WTC11 (cell line): ENCODE measurements at regions not wholly inside any gene's neighbourhood (a gene's known extent, or its start where the extent isn't known, plus 50 kb on each side); places are given as distances from the start of the nearest gene placed in this dataset.

ENCODE experiments used
- ATAC-seq: fragments of 200-7000 bp; cut with Tn5 transposase; 2 replicates; pipeline ENCODE4 v1.10.0; 2021; ENCODE audit warnings: mild to moderate bottlenecking, moderate library complexity
- CTCF ChIA-PET: fragments of 300-600 bp; sonication (Branson Sonifier 250); formaldehyde crosslinking; loops from one replicate; lab custom pipeline; 2021; ENCODE audit warnings: antibody characterized with exemption; lab: Charles Lee
- POLR2A ChIA-PET: fragments of 350-600 bp; sonication (Branson Sonifier 250); formaldehyde crosslinking; loops from one replicate; lab custom pipeline; 2021; ENCODE audit warnings: antibody characterized with exemption; lab: Charles Lee
- DNase-seq: peaks from one replicate; pipeline ENCODE4 v3.0.0; 2021; ENCODE audit warnings: low spot score
- H3K27ac Mint-ChIP-seq: 2 replicates; pipeline ENCODE4 v1.8.0; 2021; ENCODE audit warnings: mixed read lengths
- H3K27me3 Mint-ChIP-seq: 2 replicates; pipeline ENCODE4 v1.8.0; 2021; ENCODE audit warnings: low read depth, mild to moderate bottlenecking, moderate library complexity, mixed read lengths
- H3K36me3 Mint-ChIP-seq: 2 replicates; pipeline ENCODE4 v1.8.0; 2021; ENCODE audit warnings: mixed read lengths
- H3K4me1 Mint-ChIP-seq: 2 replicates; pipeline ENCODE4 v1.8.0; 2022; ENCODE audit warnings: mixed read lengths
- H3K4me3 Mint-ChIP-seq: 2 replicates; pipeline ENCODE4 v1.8.0; 2021; ENCODE audit warnings: mild to moderate bottlenecking, moderate library complexity, mixed read lengths
- H3K9me3 Mint-ChIP-seq: 2 replicates; pipeline ENCODE4 v1.8.0; 2021; ENCODE audit warnings: mixed read lengths
- ATF3 ChIP-seq: sonication (generic); formaldehyde crosslinking; conservative IDR thresholded peaks from 2 replicates; pipeline ENCODE4 v1.8.1; 2022; ENCODE audit warnings: mild to moderate bottlenecking, missing genetic modification reagents
- CBFB ChIP-seq: sonication (generic); formaldehyde crosslinking; IDR thresholded peaks from 2 replicates; pipeline ENCODE4 v1.8.1; 2022; ENCODE audit warnings: mild to moderate bottlenecking, low read depth, missing genetic modification reagents
- FOXP1 ChIP-seq: sonication (generic); formaldehyde crosslinking; IDR thresholded peaks from 2 replicates; pipeline ENCODE4 v1.8.0; 2022; ENCODE audit warnings: missing genetic modification reagents, mild to moderate bottlenecking, moderate library complexity, borderline replicate concordance
- GTF2I ChIP-seq: fragments of 250-450 bp; sonication (Bioruptor Pico); conservative IDR thresholded peaks from 2 replicates; pipeline ENCODE4 v1.4.0; 2021; ENCODE audit warnings: mild to moderate bottlenecking
- IRF2 ChIP-seq: sonication (generic); formaldehyde crosslinking; IDR thresholded peaks from 2 replicates; pipeline ENCODE4 v1.8.0; 2022; ENCODE audit warnings: low read depth, missing genetic modification reagents, borderline replicate concordance
- MXD4 ChIP-seq: fragments of 250-450 bp; sonication (Bioruptor Pico); IDR thresholded peaks from 2 replicates; pipeline ENCODE4 v1.8.0; 2021; ENCODE audit warnings: mild to moderate bottlenecking, moderate library complexity, borderline replicate concordance
- NFATC4 ChIP-seq: fragments of 250-450 bp; sonication (Bioruptor Pico); IDR thresholded peaks from 2 replicates; pipeline ENCODE4 v1.9.0; 2021; ENCODE audit warnings: mild to moderate bottlenecking
- OVOL2 ChIP-seq: fragments of 250-450 bp; sonication (Bioruptor Pico); IDR thresholded peaks from 2 replicates; pipeline ENCODE4 v1.9.0; 2021; ENCODE audit warnings: mild to moderate bottlenecking, borderline replicate concordance
- USF1 ChIP-seq: sonication (generic); formaldehyde crosslinking; IDR thresholded peaks from 2 replicates; pipeline ENCODE4 v1.8.0; 2022; ENCODE audit warnings: mild to moderate bottlenecking, missing genetic modification reagents
- ZNF232 ChIP-seq: sonication (generic); formaldehyde crosslinking; IDR thresholded peaks from 2 replicates; pipeline ENCODE4 v1.8.0; 2022; ENCODE audit warnings: mild to moderate bottlenecking, missing genetic modification reagents
- ZNF423 ChIP-seq: fragments of 250-450 bp; sonication (Bioruptor Pico); IDR thresholded peaks from 2 replicates; pipeline ENCODE4 v2.1.2; 2022; ENCODE audit warnings: mild to moderate bottlenecking, moderate library complexity
- ZNF425 ChIP-seq: fragments of 250-450 bp; sonication (Bioruptor Pico); conservative IDR thresholded peaks from 2 replicates; pipeline ENCODE4 v1.9.0; 2021; ENCODE audit warnings: mild to moderate bottlenecking
- ZNF671 ChIP-seq: fragments of 250-450 bp; sonication (Bioruptor Pico); IDR thresholded peaks from 2 replicates; pipeline ENCODE4 v1.8.0; 2021; ENCODE audit warnings: mild to moderate bottlenecking
- TF ChIP-seq, protein P1 (sequence below): sonication (generic); formaldehyde crosslinking; IDR thresholded peaks from 2 replicates; pipeline ENCODE4 v1.8.1; 2022; ENCODE audit warnings: low read depth, mild to moderate bottlenecking, moderate library complexity, missing genetic modification reagents, borderline replicate concordance
- TF ChIP-seq, protein P2 (sequence below): sonication (generic); formaldehyde crosslinking; IDR thresholded peaks from 2 replicates; pipeline ENCODE4 v1.8.1; 2023; ENCODE audit warnings: mild to moderate bottlenecking, missing genetic modification reagents, moderate library complexity
- TF ChIP-seq, protein P3 (sequence below): sonication (generic); formaldehyde crosslinking; IDR thresholded peaks from 2 replicates; pipeline ENCODE4 v1.8.1; 2023; ENCODE audit warnings: mild to moderate bottlenecking, missing genetic modification reagents, borderline replicate concordance
- TF ChIP-seq, protein P4 (sequence below): sonication (generic); formaldehyde crosslinking; IDR thresholded peaks from 2 replicates; pipeline ENCODE4 v1.8.1; 2023; ENCODE audit warnings: mild to moderate bottlenecking, missing genetic modification reagents

- TF ChIP-seq ZNF671 (no peak), USF1 (CRISPR knock-in tag) (no peak)
Observed at GRCh38 chr9:80787636-80788035, 901.7 kb downstream of the TLE1 start (continued).

DNA sequence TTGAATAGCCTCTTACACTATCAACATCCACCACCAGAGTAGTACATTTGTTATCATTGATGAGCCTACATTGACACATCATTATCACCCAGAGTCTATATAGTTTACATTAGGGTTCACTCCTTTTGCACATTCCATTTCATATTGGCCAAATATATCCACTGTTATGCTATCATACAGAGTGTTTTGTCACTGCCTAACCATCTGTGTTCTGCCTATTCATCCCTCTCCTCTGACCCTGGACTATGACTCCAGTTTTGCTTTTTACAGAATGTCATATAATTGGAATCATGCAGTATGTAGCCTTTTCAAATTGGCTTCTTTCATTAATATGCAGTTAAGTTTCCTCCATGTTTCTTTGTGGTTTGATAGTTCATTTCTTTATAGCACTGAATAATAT, 904.7 kb downstream of the TLE1 start:
- POLR2A ChIA-PET, result no interaction called here
- CTCF ChIA-PET, result no interaction called here

DNA sequence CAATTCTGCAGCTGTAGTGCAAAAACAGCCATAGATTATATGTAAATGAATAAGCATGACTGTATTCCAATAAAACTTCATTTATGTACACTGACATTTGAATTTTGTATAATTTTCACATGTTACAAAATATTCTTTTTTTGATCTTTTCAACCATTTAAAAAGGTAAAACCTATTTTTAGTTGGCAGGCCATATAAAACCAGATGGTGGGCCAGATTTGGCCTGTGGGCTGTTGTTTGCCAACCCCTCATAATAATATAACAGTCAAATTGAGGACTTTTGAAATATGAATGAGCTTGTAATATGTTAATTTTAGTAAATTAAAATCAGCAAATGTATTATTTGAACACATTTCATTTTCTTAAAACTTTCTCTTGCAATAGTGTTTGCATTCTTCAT, 913.4 kb downstream of the TLE1 start:
- H3K4me1 Mint-ChIP-seq, result no peaks in the 10 kb centered on the region
- no peak overlapping the region for H3K27ac Mint-ChIP-seq
- DNase-seq (no peak), ATAC-seq (no peak)
- ChIA-PET POLR2A (no interaction called here), CTCF (no interaction called here)
- no peak for TF ChIP-seq ZNF423 (CRISPR knock-in tag)
- no peak for TF ChIP-seq CBFB (CRISPR knock-in tag)
- TF ChIP-seq NFATC4 (CRISPR knock-in tag), result no peak
- no peak for TF ChIP-seq ATF3
- TF ChIP-seq, protein P1, sequence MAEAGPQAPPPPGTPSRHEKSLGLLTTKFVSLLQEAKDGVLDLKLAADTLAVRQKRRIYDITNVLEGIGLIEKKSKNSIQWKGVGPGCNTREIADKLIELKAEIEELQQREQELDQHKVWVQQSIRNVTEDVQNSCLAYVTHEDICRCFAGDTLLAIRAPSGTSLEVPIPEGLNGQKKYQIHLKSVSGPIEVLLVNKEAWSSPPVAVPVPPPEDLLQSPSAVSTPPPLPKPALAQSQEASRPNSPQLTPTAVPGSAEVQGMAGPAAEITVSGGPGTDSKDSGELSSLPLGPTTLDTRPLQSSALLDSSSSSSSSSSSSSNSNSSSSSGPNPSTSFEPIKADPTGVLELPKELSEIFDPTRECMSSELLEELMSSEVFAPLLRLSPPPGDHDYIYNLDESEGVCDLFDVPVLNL (CRISPR knock-in tag), result no peak
- no peak for TF ChIP-seq GTF2I (CRISPR knock-in tag)
- TF ChIP-seq ZNF232 (CRISPR knock-in tag), result no peak
- TF ChIP-seq MXD4 (CRISPR knock-in tag), result no peak
- TF ChIP-seq, protein P2, sequence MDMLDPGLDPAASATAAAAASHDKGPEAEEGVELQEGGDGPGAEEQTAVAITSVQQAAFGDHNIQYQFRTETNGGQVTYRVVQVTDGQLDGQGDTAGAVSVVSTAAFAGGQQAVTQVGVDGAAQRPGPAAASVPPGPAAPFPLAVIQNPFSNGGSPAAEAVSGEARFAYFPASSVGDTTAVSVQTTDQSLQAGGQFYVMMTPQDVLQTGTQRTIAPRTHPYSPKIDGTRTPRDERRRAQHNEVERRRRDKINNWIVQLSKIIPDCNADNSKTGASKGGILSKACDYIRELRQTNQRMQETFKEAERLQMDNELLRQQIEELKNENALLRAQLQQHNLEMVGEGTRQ (CRISPR knock-in tag), result no peak
- TF ChIP-seq ZNF425 (CRISPR knock-in tag), result no peak
- no peak for TF ChIP-seq OVOL2 (CRISPR knock-in tag)
- no peak for TF ChIP-seq IRF2
- TF ChIP-seq, protein P3, sequence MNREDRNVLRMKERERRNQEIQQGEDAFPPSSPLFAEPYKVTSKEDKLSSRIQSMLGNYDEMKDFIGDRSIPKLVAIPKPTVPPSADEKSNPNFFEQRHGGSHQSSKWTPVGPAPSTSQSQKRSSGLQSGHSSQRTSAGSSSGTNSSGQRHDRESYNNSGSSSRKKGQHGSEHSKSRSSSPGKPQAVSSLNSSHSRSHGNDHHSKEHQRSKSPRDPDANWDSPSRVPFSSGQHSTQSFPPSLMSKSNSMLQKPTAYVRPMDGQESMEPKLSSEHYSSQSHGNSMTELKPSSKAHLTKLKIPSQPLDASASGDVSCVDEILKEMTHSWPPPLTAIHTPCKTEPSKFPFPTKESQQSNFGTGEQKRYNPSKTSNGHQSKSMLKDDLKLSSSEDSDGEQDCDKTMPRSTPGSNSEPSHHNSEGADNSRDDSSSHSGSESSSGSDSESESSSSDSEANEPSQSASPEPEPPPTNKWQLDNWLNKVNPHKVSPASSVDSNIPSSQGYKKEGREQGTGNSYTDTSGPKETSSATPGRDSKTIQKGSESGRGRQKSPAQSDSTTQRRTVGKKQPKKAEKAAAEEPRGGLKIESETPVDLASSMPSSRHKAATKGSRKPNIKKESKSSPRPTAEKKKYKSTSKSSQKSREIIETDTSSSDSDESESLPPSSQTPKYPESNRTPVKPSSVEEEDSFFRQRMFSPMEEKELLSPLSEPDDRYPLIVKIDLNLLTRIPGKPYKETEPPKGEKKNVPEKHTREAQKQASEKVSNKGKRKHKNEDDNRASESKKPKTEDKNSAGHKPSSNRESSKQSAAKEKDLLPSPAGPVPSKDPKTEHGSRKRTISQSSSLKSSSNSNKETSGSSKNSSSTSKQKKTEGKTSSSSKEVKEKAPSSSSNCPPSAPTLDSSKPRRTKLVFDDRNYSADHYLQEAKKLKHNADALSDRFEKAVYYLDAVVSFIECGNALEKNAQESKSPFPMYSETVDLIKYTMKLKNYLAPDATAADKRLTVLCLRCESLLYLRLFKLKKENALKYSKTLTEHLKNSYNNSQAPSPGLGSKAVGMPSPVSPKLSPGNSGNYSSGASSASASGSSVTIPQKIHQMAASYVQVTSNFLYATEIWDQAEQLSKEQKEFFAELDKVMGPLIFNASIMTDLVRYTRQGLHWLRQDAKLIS, result no peak
- no peak for TF ChIP-seq FOXP1 (CRISPR knock-in tag)
- TF ChIP-seq, all 79 proteins: peak for 0
- H3K27me3 Mint-ChIP-seq, result no peaks in the 10 kb centered on the region
- H3K4me3 Mint-ChIP-seq, result no peak overlapping the region
- no peaks in the 10 kb centered on the region for H3K36me3 Mint-ChIP-seq
- no peaks in the 10 kb centered on the region for H3K9me3 Mint-ChIP-seq

More for the DNA sequence above, 904.7 kb downstream of the TLE1 start:
- Mint-ChIP-seq H3K27me3 (no peaks in the 10 kb centered on the region), H3K27ac (no peak overlapping the region), H3K4me1 (peaks cover 9% of the 10 kb centered on the region), H3K9me3 (peaks cover 10% of the 10 kb centered on the region), H3K4me3 (no peak overlapping the region), H3K36me3 (no peaks in the 10 kb centered on the region; the same call in 1 of the 2 replicates)
- no peak for DNase-seq
- TF ChIP-seq, protein P4, sequence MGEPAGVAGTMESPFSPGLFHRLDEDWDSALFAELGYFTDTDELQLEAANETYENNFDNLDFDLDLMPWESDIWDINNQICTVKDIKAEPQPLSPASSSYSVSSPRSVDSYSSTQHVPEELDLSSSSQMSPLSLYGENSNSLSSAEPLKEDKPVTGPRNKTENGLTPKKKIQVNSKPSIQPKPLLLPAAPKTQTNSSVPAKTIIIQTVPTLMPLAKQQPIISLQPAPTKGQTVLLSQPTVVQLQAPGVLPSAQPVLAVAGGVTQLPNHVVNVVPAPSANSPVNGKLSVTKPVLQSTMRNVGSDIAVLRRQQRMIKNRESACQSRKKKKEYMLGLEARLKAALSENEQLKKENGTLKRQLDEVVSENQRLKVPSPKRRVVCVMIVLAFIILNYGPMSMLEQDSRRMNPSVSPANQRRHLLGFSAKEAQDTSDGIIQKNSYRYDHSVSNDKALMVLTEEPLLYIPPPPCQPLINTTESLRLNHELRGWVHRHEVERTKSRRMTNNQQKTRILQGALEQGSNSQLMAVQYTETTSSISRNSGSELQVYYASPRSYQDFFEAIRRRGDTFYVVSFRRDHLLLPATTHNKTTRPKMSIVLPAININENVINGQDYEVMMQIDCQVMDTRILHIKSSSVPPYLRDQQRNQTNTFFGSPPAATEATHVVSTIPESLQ (CRISPR knock-in tag), result no peak
- no peak for TF ChIP-seq FOXP1 (CRISPR knock-in tag)
- ATAC-seq, result no peak
